ENCODE measurements at regions not wholly inside any gene's neighbourhood (a gene's known extent, or its start where the extent isn't known, plus 50 kb on each side); places are given as distances from the start of the nearest gene placed in this dataset.

DNA sequence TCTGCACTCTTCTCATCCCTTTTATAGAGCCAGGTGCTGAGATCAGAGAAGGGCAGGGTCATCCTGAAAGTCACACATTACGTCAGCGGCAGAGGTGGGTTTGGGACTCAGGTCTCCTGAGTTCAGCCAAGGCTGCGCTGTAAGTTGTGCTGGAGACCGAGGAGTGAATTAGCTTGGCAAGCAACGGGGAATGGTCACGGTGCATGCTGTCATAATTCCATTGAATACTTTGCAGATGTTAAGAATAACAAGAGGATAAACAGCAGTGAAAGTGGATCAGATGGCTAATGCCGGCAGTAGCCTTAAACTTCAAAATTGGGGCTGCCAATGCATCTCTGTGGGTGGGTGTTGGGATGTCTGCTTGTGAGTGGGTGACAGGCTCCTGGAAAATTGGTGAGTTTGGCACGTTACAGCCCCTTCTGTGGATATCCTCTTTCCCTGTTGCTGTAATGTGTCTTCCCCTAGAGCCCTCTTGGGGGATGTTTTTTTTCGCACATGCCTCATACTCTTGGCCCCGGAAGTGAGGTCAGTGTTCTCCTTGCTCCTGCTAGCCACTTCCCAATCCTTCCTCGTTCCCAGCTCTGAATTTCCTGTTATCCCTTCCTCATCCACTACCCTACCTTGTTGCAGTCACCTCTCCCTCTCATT lies 287.1 kb upstream of the SRRM4 start:
- H3K36me3 ChIP-seq (replicated peaks in 1 of 2; ENCODE audit: control insufficient read depth in 1 of 2, insufficient read depth in 2 of 2, low read length in 2 of 2): no peaks in the 10 kb centered on the region
- H3K27ac ChIP-seq (ENCODE audit: low read depth in 1 of 2, low read length in 2 of 2): no peak overlapping the region
- Mint-ChIP-seq H3K27me3 (ENCODE audit: low read depth in 3 of 3) (peaks cover 0 to 3% (median 1%) of the 10 kb centered on the region in 3 donors), H3K4me3 (no peak overlapping the region), H3K27ac (no peak overlapping the region), H3K4me1 (no peaks in the 10 kb centered on the region), H3K9me3 (peaks cover 0 to 6% (median 2%) of the 10 kb centered on the region in 7 donors), H3K36me3 (no peaks in the 10 kb centered on the region)
- TF ChIP-seq, protein P1, sequence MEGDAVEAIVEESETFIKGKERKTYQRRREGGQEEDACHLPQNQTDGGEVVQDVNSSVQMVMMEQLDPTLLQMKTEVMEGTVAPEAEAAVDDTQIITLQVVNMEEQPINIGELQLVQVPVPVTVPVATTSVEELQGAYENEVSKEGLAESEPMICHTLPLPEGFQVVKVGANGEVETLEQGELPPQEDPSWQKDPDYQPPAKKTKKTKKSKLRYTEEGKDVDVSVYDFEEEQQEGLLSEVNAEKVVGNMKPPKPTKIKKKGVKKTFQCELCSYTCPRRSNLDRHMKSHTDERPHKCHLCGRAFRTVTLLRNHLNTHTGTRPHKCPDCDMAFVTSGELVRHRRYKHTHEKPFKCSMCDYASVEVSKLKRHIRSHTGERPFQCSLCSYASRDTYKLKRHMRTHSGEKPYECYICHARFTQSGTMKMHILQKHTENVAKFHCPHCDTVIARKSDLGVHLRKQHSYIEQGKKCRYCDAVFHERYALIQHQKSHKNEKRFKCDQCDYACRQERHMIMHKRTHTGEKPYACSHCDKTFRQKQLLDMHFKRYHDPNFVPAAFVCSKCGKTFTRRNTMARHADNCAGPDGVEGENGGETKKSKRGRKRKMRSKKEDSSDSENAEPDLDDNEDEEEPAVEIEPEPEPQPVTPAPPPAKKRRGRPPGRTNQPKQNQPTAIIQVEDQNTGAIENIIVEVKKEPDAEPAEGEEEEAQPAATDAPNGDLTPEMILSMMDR (IDR thresholded peaks at IDR 0.05): no peak
- 82% methylated on average over 10 of the region's 11 CpGs for WGBS (ENCODE audit: insufficient coverage)
- H3K4me3 ChIP-seq (replicated peaks in 1 of 3; ENCODE audit: low read depth in 2 of 3, low read length in 3 of 3): no peak overlapping the region
- H3K9ac ChIP-seq (ENCODE audit: insufficient read depth, low read length, poor library complexity, severe bottlenecking): no peak overlapping the region
- no peak overlapping the region for H2AFZ ChIP-seq (ENCODE audit: insufficient read depth, low read depth, low read length, poor library complexity, severe bottlenecking)
- H3K9me3 ChIP-seq (replicated peaks in 1 of 2; ENCODE audit: control insufficient read depth in 1 of 2, insufficient read depth in 1 of 2, low read length in 2 of 2): no peaks in the 10 kb centered on the region
- intact Hi-C loops (cut with micrococcal nuclease): no loop called here
- H3K4me1 ChIP-seq (ENCODE audit: control insufficient read depth in 1 of 2, insufficient read depth in 2 of 2, low read length in 2 of 2): no peaks in the 10 kb centered on the region
- no peaks in the 10 kb centered on the region for H3K27me3 ChIP-seq (ENCODE audit: control insufficient read depth in 2 of 2, insufficient read depth in 2 of 2, low read length in 2 of 2)
- no peak for DNase-seq
- H4K20me1 ChIP-seq (ENCODE audit: insufficient read depth, low read length): no peaks in the 10 kb centered on the region
- H3K79me2 ChIP-seq (ENCODE audit: insufficient read depth, low read length): no peaks in the 10 kb centered on the region
- H3K4me2 ChIP-seq (replicated peaks; ENCODE audit: extremely low read depth, low read length, poor library complexity, severe bottlenecking): no peak overlapping the region

DNA sequence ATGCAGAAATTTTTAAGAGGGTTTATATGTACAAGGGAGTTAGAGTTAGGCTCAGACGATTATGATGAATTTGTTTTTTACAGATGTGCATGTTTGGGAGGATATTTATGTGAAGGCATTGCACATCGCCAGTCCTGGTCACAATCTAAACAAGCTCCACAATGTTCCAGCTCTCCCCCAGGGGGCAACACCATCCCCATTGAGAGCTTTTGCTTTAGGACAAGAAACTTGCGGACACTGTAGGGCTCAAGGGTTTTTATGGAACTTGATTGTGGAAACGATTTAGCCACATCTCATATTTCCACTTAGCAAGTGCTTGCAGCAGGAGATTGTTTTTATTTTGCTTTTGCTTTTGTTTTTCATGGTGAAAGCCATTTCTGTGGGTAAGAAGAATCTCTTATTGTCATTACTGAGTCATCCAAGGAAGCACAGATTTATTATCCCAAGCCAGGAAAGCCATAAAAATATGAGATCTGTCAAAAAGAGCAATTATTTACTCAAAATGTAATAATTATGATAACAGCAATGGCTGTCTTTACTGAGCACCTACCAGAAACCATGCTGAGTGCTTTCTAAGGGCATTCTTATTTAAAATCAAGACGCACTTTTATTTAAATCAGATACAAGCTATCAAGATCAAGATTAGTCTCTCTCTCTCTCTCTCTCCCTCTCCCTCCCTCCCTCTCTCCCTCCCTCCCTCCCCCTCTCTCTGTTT lies 276.7 kb upstream of the SRRM4 start:
- 50% methylated on average over 1 of the region's 5 CpGs for WGBS (ENCODE audit: insufficient coverage)
- Mint-ChIP-seq H3K27me3 (ENCODE audit: low read depth in 3 of 3) (peaks cover 0 to 4% (median 2%) of the 10 kb centered on the region in 3 donors), H3K36me3 (no peaks in the 10 kb centered on the region), H3K9me3 (peaks cover 5 to 15% (median 10%) of the 10 kb centered on the region in 7 donors), H3K4me1 (no peaks in the 10 kb centered on the region), H3K4me3 (no peak overlapping the region), H3K27ac (no peak overlapping the region)
- H2AFZ ChIP-seq (ENCODE audit: insufficient read depth, low read depth, low read length, poor library complexity, severe bottlenecking): no peak overlapping the region
- H4K20me1 ChIP-seq (ENCODE audit: insufficient read depth, low read length): no peaks in the 10 kb centered on the region
- peaks cover 0 to 10% of the 10 kb centered on the region in 2 donors for H3K9me3 ChIP-seq (replicated peaks in 1 of 2; ENCODE audit: control insufficient read depth in 1 of 2, insufficient read depth in 1 of 2, low read length in 2 of 2)
- no peaks in the 10 kb centered on the region for H3K27me3 ChIP-seq (ENCODE audit: control insufficient read depth in 2 of 2, insufficient read depth in 2 of 2, low read length in 2 of 2)
- H3K36me3 ChIP-seq (replicated peaks in 1 of 2; ENCODE audit: control insufficient read depth in 1 of 2, insufficient read depth in 2 of 2, low read length in 2 of 2): no peaks in the 10 kb centered on the region
- H3K27ac ChIP-seq (ENCODE audit: low read depth in 1 of 2, low read length in 2 of 2): no peak overlapping the region
- no peak for DNase-seq
- no peak overlapping the region for H3K4me2 ChIP-seq (replicated peaks; ENCODE audit: extremely low read depth, low read length, poor library complexity, severe bottlenecking)
- no peaks in the 10 kb centered on the region for H3K4me1 ChIP-seq (ENCODE audit: control insufficient read depth in 1 of 2, insufficient read depth in 2 of 2, low read length in 2 of 2)
- no peak overlapping the region for H3K9ac ChIP-seq (ENCODE audit: insufficient read depth, low read length, poor library complexity, severe bottlenecking)
- no peaks in the 10 kb centered on the region for H3K79me2 ChIP-seq (ENCODE audit: insufficient read depth, low read length)
- no peak overlapping the region for H3K4me3 ChIP-seq (replicated peaks in 1 of 3; ENCODE audit: low read depth in 2 of 3, low read length in 3 of 3)
- intact Hi-C loops (cut with micrococcal nuclease): no loop called here
- TF ChIP-seq, protein P1 (IDR thresholded peaks at IDR 0.05): no peak
